ENCODE measurements at regions not wholly inside any gene's neighbourhood (a gene's known extent, or its start where the extent isn't known, plus 50 kb on each side); places are given as distances from the start of the nearest gene placed in this dataset.

DNA sequence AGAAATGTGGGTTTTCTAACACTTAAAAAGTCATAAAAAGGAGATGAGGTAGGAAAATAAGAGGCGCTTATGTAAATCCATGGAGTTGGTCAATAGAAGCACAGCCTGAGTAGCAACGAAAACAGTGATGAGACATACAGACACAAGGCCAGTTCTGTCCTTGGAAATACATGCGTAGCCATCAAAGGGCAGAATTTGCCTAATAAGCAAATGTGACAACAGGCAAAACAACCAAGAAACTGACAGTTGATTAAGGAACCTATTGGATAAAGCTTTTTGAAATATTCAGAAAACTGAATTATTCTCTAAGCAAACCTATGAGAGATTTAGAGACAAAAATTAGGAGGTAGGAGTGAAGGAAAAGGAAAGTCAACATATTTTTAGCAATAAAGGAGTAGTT, 586.3 kb downstream of the PLCL1 start:
- Histone ChIP-seq H3K36me3 (no peaks in the 10 kb centered on the region), H3K27ac (no peak overlapping the region), H3K4me1 (no peaks in the 10 kb centered on the region), H3K4me3 (no peak overlapping the region), H3K27me3 (no peaks in the 10 kb centered on the region), H3K9me3 (no peaks in the 10 kb centered on the region)
- in situ Hi-C loops (cut with MboI; ENCODE audit: low sequenced_read_pairs in 4 of 4) = no loop called here
- TF ChIP-seq, protein P1, sequence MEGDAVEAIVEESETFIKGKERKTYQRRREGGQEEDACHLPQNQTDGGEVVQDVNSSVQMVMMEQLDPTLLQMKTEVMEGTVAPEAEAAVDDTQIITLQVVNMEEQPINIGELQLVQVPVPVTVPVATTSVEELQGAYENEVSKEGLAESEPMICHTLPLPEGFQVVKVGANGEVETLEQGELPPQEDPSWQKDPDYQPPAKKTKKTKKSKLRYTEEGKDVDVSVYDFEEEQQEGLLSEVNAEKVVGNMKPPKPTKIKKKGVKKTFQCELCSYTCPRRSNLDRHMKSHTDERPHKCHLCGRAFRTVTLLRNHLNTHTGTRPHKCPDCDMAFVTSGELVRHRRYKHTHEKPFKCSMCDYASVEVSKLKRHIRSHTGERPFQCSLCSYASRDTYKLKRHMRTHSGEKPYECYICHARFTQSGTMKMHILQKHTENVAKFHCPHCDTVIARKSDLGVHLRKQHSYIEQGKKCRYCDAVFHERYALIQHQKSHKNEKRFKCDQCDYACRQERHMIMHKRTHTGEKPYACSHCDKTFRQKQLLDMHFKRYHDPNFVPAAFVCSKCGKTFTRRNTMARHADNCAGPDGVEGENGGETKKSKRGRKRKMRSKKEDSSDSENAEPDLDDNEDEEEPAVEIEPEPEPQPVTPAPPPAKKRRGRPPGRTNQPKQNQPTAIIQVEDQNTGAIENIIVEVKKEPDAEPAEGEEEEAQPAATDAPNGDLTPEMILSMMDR (IDR thresholded peaks at IDR 0.05 in 4 of 5, conservative IDR thresholded peaks at IDR 0.05 in 1 of 5) = no peak
- TF ChIP-seq POLR2A (IDR thresholded peaks at IDR 0.05) = no peak
- ATAC-seq = no peak
- intact Hi-C loops (cut with DNase I; ENCODE audit: low total_unique reads) = no loop called here
- DNase-seq = no peak

DNA sequence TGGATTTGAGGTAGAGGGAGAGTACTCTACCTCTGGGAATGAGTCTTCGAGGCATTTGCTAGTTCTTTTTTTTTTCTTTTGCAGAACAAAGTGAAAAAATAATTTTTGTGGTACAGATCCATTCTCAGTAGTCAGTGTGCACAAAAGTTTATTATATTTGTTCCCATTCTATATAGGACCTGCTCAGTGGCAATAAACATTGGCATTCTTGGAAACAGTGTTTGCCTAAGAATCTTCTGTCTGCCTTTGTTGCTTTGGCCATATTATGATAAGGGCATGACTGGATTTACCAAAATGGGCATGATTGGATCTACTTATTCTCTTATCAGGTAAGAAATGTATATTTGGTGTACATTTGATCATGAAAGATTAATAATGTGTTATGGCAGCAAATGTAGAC, 583.3 kb downstream of the PLCL1 start:
- H3K27me3 ChIP-seq = no peaks in the 10 kb centered on the region
- H3K9me3 ChIP-seq = no peaks in the 10 kb centered on the region
- no peak overlapping the region for H3K27ac ChIP-seq
- H3K4me1 ChIP-seq = no peaks in the 10 kb centered on the region
- TF ChIP-seq, protein P1 (IDR thresholded peaks at IDR 0.05 in 4 of 5, conservative IDR thresholded peaks at IDR 0.05 in 1 of 5) = no peak
- TF ChIP-seq POLR2A (IDR thresholded peaks at IDR 0.05) = no peak
- H3K4me3 ChIP-seq = no peak overlapping the region
- in situ Hi-C loops (cut with MboI; ENCODE audit: low sequenced_read_pairs in 4 of 4) (no loop called here), intact Hi-C loops (cut with DNase I; ENCODE audit: low total_unique reads) (no loop called here)
- DNase-seq (no peak), ATAC-seq (no peak)
- no peaks in the 10 kb centered on the region for H3K36me3 ChIP-seq

DNA sequence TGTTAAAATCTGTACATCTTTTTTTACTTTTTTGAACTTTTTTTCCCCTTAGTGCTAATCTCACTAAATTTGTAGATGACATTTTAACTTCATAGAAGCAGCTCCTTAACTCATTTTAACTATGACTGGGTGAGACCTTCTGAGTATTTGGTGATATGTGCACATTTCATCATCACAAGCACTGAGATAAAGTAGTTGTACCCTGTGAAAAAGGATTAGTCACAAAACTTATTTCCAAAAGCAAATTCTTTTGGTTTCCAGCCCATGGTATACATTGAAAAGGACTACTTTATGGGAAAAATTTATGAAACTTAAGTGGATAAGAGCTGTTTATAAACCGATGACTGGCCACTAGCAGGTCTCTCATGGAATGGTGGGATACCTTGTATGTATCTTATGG, 581.5 kb downstream of the PLCL1 start:
- no peak for ATAC-seq
- Histone ChIP-seq H3K36me3 (no peaks in the 10 kb centered on the region), H3K4me1 (no peaks in the 10 kb centered on the region), H3K4me3 (no peak overlapping the region), H3K9me3 (no peaks in the 10 kb centered on the region), H3K27ac (no peak overlapping the region), H3K27me3 (no peaks in the 10 kb centered on the region)
- TF ChIP-seq, protein P1 (IDR thresholded peaks at IDR 0.05 in 4 of 5, conservative IDR thresholded peaks at IDR 0.05 in 1 of 5) = no peak
- no peak for TF ChIP-seq POLR2A (IDR thresholded peaks at IDR 0.05)
- intact Hi-C loops (cut with DNase I; ENCODE audit: low total_unique reads) (no loop called here), in situ Hi-C loops (cut with MboI; ENCODE audit: low sequenced_read_pairs in 4 of 4) (no loop called here)
- DNase-seq = no peak

DNA sequence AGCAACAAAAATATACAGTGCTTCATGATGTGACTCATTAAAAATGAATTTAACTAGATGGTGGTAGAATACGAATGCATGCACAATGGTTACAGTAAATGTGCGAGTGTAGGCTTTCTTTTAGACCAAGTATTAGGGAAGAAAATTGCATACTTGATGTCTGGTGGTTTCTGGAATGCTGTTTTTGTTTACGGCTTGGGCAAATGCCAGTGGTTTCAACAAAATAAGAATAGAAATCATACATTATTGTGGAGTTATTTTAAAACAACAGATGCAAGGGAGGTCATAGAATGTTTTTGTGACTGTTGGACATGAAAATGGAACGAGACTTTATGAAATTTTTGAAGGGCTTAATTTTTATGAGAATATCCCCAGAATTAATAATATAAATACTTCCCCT, 580.9 kb downstream of the PLCL1 start:
- H3K9me3 ChIP-seq = no peaks in the 10 kb centered on the region
- no peak for ATAC-seq
- no peak for TF ChIP-seq POLR2A (IDR thresholded peaks at IDR 0.05)
- TF ChIP-seq, protein P1 (IDR thresholded peaks at IDR 0.05 in 4 of 5, conservative IDR thresholded peaks at IDR 0.05 in 1 of 5) = no peak

DNA sequence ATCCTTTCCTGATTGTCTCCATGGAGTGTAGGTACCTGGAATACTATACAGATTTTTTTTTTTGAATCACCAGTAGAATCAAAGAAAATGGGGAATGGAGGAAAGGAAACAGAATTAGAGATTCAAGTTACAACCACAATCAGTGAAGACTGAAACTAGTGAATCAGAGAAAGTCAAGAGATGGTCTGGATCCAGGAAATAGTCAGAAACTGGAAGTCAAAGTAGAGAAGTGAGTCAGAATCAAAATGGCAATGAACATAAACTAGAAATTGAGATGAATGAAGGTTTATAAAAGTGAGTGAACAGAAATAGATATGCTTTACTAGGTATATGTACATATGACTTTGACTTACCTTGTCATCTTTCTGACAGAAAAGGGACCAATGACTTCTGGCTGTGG, 579.0 kb downstream of the PLCL1 start:
- Histone ChIP-seq H3K27ac (no peak overlapping the region), H3K4me1 (no peaks in the 10 kb centered on the region), H3K9me3 (no peaks in the 10 kb centered on the region), H3K4me3 (no peak overlapping the region), H3K36me3 (no peaks in the 10 kb centered on the region), H3K27me3 (no peaks in the 10 kb centered on the region)
- DNase-seq = no peak
- intact Hi-C loops (cut with DNase I; ENCODE audit: low total_unique reads) (no loop called here), in situ Hi-C loops (cut with MboI; ENCODE audit: low sequenced_read_pairs in 4 of 4) (no loop called here)
- TF ChIP-seq, protein P1 (IDR thresholded peaks at IDR 0.05 in 4 of 5, conservative IDR thresholded peaks at IDR 0.05 in 1 of 5) = no peak
- no peak for TF ChIP-seq POLR2A (IDR thresholded peaks at IDR 0.05)
- no peak for ATAC-seq

More for the DNA sequence above, 580.9 kb downstream of the PLCL1 start:
- intact Hi-C loops (cut with DNase I; ENCODE audit: low total_unique reads) = no loop called here
- Histone ChIP-seq H3K27ac (no peak overlapping the region), H3K27me3 (no peaks in the 10 kb centered on the region), H3K4me3 (no peak overlapping the region), H3K36me3 (no peaks in the 10 kb centered on the region), H3K4me1 (no peaks in the 10 kb centered on the region)
- in situ Hi-C loops (cut with MboI; ENCODE audit: low sequenced_read_pairs in 4 of 4) = no loop called here
- no peak for DNase-seq

All from gastrocnemius medialis (tissue), 4 donors.